ENCODE measurements at regions not wholly inside any gene's neighbourhood (a gene's known extent, or its start where the extent isn't known, plus 50 kb on each side); places are given as distances from the start of the nearest gene placed in this dataset.

DNA sequence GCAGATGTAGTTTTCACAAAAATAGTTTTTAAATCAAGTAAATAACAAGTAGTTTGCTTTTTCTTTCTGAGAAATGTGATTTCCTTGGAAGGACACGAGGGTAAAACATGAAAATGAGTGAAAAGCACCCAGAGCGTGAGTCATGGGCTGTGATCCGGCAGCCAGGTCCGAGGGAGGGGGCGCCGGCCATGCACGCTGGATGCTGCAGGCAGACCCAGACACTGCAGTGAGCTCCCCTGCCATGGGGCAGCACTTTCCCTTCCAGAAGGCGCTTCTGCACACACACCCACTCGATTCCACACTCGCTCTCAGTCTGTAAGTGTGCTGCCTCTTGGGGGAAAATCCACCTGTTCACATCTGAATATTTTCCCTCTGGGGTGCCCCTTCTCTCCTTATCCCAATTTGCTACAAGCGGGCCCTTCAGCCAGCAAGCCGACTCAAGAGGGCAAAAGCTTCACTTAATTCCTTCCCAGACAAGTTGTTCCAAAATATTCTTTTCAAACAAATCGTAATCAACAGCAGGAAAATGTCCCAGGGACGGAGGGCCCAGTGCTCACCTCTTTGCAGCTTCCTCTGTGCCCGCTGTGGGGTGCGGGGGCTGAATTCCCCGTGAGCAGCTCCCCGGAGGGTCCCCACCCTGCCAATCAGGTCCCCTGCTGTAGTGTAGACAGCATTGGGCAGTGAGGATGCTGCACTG, 87.0 kb upstream of the ID2 start:
- Histone ChIP-seq H3K9me3 (no peaks in the 10 kb centered on the region), H3K4me1 (no peaks in the 10 kb centered on the region), H3K4me3 (no peak overlapping the region), H3K27me3 (no peaks in the 10 kb centered on the region), H3K27ac (no peak overlapping the region), H3K36me3 (no peaks in the 10 kb centered on the region)
- DNase-seq, result no peak
- no peak for TF ChIP-seq EP300 (IDR thresholded peaks at IDR 0.05)
- TF ChIP-seq, protein P1, sequence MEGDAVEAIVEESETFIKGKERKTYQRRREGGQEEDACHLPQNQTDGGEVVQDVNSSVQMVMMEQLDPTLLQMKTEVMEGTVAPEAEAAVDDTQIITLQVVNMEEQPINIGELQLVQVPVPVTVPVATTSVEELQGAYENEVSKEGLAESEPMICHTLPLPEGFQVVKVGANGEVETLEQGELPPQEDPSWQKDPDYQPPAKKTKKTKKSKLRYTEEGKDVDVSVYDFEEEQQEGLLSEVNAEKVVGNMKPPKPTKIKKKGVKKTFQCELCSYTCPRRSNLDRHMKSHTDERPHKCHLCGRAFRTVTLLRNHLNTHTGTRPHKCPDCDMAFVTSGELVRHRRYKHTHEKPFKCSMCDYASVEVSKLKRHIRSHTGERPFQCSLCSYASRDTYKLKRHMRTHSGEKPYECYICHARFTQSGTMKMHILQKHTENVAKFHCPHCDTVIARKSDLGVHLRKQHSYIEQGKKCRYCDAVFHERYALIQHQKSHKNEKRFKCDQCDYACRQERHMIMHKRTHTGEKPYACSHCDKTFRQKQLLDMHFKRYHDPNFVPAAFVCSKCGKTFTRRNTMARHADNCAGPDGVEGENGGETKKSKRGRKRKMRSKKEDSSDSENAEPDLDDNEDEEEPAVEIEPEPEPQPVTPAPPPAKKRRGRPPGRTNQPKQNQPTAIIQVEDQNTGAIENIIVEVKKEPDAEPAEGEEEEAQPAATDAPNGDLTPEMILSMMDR (IDR thresholded peaks at IDR 0.05), result no peak
- 87 to 89% methylated on average over 18 of the region's 18 CpGs for WGBS, 2 donors
- intact Hi-C loops (cut with DNase I), result no loop called here

DNA sequence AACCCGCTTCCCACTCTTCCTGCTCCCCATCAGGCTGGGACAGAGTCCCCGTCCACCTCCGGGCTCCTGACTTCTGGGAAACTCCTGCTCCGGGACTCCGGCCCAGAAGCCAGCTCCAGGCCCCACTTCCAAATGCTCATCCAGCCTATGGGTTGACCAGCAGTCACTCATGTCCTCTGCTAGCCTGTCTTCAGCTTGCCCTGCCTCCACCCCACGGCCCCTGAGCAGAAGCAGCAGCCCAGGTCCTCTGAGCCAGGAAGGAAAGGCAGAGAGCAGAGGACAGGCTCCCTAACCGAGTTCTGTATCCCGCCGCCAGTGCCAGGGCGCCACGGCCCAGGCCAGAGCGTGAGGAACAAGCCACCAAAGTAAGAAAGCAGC, 86.4 kb upstream of the ID2 start:
- 92 to 96% methylated on average over 12 of the region's 12 CpGs for WGBS, 2 donors
- H3K27me3 ChIP-seq, result no peaks in the 10 kb centered on the region
- TF ChIP-seq EP300 (IDR thresholded peaks at IDR 0.05), result no peak
- TF ChIP-seq POLR2A (IDR thresholded peaks at IDR 0.05), result no peak
- TF ChIP-seq, protein P1 (IDR thresholded peaks at IDR 0.05), result no peak
- no peak for TF ChIP-seq POLR2AphosphoS5 (IDR thresholded peaks at IDR 0.05)
- H3K27ac ChIP-seq, result no peak overlapping the region
- no peaks in the 10 kb centered on the region for H3K36me3 ChIP-seq
- DNase-seq, result no peak
- H3K4me3 ChIP-seq, result no peak overlapping the region
- no peaks in the 10 kb centered on the region for H3K9me3 ChIP-seq
- intact Hi-C loops (cut with DNase I), result no loop called here
- H3K4me1 ChIP-seq, result no peaks in the 10 kb centered on the region

DNA sequence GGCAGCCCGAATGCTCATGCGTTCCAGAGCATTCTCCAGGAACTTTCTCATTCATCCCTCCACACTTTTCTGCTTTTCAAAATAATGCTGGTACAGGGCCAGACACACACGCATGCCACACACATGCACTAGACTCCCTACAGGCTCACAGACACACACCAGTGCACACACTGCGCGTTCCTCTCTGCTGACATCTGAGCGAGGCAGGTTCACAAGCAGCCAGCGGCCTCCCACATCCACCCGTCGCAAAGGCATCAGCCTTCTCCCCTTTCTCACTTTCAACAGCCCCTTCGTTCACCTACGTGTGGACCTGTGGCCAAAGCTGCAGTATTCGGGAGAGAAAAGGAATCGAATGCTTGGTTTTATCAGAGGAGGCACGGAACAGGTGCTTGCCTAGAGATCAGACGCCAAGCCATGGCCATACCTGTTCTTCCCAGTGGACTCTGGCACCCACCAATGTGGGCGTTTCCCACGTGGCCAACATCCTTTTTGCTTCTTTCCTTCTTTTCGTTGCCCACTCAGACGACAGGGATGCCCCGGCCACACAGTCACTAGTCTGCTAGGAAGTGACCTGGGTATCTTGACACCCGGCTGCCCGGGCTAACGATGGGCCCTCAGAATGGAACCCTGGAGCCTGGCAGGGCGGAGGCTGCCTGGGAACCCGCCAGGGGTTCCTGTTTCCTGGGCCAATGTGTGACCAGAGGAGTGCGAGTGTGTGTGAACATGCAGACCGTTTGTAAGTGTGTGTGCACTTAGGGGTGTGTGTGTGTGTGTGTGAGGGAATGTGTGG, 85.8 kb upstream of the ID2 start:
- WGBS, 2 donors, result 83 to 91% methylated on average over 27 of the region's 27 CpGs
- H3K27me3 ChIP-seq, result no peaks in the 10 kb centered on the region
- no peaks in the 10 kb centered on the region for H3K4me1 ChIP-seq
- intact Hi-C loops (cut with DNase I), result no loop called here
- no peaks in the 10 kb centered on the region for H3K9me3 ChIP-seq
- no peak overlapping the region for H3K27ac ChIP-seq
- no peaks in the 10 kb centered on the region for H3K36me3 ChIP-seq
- no peak overlapping the region for H3K4me3 ChIP-seq
- TF ChIP-seq, protein P1 (IDR thresholded peaks at IDR 0.05), result no peak
- no peak for DNase-seq

DNA sequence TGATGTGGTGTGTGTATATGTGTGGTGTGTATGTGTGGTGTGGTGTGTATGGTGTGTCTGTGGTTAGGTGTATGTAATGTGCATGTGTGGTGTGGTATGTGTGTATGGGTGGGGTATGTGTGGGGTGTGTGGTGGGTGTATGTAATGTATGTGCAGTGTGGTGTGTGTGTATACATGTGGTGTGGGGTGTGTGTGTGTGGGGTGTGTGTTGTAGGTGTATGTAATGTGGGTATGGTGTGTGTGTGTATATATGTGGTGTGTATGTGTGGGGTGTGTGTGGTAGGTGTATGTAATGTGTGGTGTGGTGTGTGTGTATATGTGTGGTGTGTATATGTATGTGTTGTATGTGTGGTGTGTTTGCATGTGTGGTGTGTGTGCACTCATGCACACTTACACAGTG, 84.8 kb upstream of the ID2 start:
- Histone ChIP-seq H3K4me1 (no peaks in the 10 kb centered on the region), H3K9me3 (no peaks in the 10 kb centered on the region), H3K27ac (no peak overlapping the region), H3K36me3 (no peaks in the 10 kb centered on the region), H3K27me3 (no peaks in the 10 kb centered on the region), H3K4me3 (no peak overlapping the region)
- intact Hi-C loops (cut with DNase I), result no loop called here
- no peak for DNase-seq
- TF ChIP-seq POLR2AphosphoS5 (IDR thresholded peaks at IDR 0.05) (no peak), EP300 (IDR thresholded peaks at IDR 0.05) (no peak), POLR2A (IDR thresholded peaks at IDR 0.05) (no peak)
- TF ChIP-seq, protein P1 (IDR thresholded peaks at IDR 0.05), result no peak
